ENCODE measurements at regions not wholly inside any gene's neighbourhood (a gene's known extent, or its start where the extent isn't known, plus 50 kb on each side); places are given as distances from the start of the nearest gene placed in this dataset.

DNA sequence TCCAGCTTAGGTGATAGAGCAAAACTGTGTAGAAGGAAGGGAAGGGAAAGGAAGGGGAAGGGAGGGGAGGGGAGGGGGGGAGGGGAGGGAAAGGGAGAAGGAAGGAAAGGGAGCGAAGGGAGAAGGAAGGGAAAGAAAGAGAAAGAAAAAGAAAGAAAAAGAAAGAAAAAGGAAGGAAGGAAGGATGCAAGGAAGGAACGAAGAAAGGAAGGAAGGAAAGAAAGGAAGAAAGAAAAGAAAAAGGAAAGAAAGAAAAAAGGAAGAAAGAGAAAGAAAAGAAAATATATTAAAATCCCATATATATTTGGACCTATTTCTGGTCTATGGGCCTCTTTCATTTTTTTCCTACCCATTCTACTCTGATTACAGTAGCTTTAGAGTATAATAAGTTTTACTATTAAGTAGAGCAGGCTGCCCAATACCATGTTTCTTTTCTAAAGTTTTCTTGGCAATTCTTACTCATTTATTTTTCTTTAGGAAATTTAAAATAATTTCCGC lies 229.1 kb downstream of the AUH start:
- DNase-seq (ENCODE audit: low read depth): no peak

- no peak for DNase-seq (ENCODE audit: low read depth)
Observed at GRCh38 chr9:91134608-91135007, 227.1 kb downstream of the AUH start.

DNA sequence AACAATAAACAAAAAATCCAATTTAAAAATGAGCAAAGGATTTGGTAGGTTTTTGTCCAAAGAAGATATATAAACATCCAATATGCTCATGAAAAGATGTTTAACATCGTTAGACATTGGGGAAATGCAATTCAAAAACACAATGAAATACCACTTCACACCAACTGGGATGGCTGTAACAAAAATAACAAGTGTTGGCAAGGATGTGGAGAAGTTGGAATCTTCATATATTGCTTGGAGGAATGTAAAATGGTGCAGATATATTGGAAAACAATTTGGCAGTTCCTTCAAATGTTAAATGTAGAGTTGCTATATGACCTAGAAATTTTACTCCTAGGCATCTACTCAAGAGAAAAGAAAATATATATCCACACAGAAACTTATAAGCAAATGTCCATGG lies 224.3 kb downstream of the AUH start:
- no peak for DNase-seq (ENCODE audit: low read depth)

- no peak for DNase-seq (ENCODE audit: low read depth)
Observed at GRCh38 chr9:91138760-91139159, 223.0 kb downstream of the AUH start.

GRCh38 chr9:91141407-91141965 lies 220.2 kb downstream of the AUH start:
- DNase-seq (ENCODE audit: low read depth): no peak

- DNase-seq (ENCODE audit: low read depth): no peak
Observed at GRCh38 chr9:91143162-91143561, 218.6 kb downstream of the AUH start.

GRCh38 chr9:91143642-91144041 lies 218.1 kb downstream of the AUH start:
- DNase-seq (ENCODE audit: low read depth): no peak

GRCh38 chr9:91144769-91145168 lies 216.9 kb downstream of the AUH start:
- DNase-seq (ENCODE audit: low read depth): no peak

DNA sequence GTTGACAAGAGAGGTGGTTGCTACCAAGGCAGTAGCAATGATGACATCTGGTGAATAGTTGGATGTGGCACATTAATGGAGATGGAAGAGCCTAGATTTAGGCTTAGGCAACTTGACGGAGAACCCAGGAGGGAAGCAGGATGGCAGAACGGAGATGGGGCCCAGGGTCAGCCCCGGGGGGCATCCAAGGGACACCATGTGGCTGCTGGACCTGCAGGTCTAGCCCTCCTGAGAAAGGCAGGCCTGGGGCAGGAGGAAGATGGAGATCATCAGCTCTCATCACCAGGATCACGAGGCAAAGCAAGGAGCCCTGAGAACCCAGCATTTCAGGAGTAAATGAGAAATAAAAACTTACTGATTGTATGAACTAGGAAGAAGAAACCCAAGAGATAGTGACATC lies 216.2 kb downstream of the AUH start:
- no peak for DNase-seq (ENCODE audit: low read depth)

GRCh38 chr9:91146391-91147019 lies 215.2 kb downstream of the AUH start:
- no peak for DNase-seq (ENCODE audit: low read depth)

DNA sequence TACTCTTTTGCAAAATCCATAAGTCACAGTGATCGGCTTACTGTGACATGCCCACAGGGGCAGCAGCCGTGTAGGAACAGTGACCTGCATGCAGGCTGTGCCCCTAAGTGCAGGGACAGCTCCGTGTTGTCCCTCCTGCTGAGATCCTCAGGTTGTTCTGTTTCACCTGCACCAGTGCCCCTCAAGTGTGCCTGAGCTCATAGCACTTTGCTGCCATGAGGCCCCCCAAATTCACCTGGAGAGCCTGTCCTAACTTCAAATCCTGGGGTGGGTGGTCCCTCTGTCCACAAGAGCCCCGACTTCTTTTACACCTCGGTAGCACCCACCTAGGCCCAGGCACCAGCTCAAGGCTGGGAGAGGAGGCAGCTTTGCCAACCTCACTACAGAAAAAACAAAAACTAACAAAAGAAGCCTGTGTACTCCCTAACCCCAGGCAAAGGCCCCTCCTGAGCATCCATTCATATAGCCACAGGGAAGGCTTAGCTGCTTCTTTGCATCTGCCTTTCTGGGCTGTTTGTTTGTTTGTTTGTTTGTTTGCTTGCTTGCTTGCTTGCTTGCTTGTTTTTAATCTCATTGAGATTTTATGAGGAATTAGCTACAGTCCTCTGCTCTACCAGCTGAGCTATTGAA lies 214.5 kb downstream of the AUH start:
- DNase-seq (ENCODE audit: low read depth): no peak

DNA sequence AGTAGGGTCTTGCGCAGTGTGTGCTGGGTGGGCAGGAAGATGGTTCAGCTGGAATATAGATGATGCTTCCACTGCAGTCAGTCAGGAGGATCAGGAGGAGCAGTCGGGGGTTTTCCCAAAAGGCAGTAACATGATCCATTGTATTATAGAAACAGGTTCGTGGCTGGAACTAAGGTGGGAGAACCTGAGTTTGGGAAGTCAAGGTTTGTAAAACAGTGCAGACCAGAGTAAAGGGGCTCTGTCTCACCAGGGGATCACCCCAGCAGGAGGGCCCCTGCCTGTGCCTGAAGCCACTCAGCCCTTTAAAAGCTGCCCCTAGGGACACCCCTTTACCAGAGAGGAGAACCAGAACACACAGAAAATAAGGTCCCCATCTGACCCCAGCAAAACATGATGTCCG lies 213.4 kb downstream of the AUH start:
- no peak for DNase-seq (ENCODE audit: low read depth)

DNA sequence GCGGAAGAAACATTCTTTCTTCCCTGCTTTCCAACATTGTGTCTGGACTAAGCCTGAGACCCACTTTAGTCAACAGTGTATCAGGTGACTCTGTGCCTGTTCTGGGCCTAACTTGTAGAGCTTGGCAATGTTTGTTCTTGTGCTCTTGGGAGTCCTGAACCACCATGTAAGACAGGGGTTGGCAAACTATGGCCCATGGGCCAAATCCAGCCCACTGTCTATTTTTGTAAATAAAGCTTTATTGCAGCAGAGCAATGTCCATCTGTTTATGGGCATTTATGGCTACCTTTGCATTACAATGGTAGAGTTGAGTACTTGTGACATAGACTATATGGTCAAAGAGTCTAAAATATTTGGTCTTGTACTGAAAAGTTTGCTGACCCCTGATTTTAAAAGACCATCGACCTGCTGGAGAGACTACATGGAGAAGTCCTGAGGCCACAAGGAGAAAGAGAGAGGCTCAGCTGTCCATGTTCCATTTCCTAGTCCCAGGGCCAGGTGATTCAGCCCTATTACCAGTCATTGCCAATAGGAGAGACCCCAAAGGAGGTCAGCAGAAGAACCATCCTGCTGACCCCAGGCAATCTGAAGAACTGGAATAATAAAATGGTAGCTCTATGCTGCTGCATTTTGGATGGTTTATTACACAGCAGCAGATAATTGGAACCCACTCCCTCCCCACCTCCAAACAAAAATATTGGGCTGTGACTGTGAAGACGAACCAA lies 211.3 kb downstream of the AUH start:
- no peak for DNase-seq (ENCODE audit: low read depth)

- DNase-seq (ENCODE audit: low read depth): no peak
Observed at GRCh38 chr9:91150998-91151717, 210.6 kb downstream of the AUH start.

DNA sequence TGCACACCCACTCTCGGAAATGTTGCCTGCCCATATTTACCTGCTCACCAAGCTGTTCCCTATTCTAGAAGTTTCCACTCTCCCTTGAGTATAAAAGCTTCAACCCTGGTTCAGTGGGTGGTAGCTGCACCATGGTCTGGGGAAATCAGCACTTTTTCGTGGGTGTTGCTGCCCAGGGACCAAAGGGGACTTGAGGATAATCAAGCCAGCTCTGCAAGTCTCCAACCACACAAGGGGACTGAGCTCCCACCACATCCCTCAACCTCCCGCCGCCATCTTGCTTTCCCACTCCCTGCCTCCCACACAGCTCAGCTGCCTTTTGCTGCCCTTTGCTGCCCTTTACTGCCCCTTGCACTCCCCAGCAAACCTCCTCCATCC lies 210.0 kb downstream of the AUH start:
- DNase-seq (ENCODE audit: low read depth): no peak

DNA sequence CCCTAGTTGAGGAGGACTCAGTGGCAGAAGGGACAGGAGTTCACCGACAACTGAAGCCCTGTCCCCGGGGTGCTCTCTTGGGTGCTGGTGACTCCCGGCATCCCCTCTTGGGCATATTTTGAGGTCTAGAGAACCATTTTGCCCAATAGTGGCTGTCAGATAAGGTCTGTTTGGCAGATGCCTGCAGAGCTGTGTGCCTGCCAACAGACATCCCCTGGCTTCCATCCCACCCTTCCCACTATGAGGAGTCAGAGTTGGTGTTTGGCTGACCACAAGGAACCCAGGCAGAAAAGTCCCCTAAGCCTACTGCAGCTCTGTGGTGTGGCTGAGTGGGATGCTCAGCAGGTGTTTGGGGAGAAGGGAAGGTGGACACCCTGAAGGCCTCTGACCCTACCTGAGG lies 207.0 kb downstream of the AUH start:
- DNase-seq (ENCODE audit: low read depth): no peak

- DNase-seq (ENCODE audit: low read depth): no peak
Observed at GRCh38 chr9:91155181-91155580, 206.5 kb downstream of the AUH start.

- DNase-seq (ENCODE audit: low read depth): no peak
Observed at GRCh38 chr9:91155746-91156376, 205.9 kb downstream of the AUH start.

DNA sequence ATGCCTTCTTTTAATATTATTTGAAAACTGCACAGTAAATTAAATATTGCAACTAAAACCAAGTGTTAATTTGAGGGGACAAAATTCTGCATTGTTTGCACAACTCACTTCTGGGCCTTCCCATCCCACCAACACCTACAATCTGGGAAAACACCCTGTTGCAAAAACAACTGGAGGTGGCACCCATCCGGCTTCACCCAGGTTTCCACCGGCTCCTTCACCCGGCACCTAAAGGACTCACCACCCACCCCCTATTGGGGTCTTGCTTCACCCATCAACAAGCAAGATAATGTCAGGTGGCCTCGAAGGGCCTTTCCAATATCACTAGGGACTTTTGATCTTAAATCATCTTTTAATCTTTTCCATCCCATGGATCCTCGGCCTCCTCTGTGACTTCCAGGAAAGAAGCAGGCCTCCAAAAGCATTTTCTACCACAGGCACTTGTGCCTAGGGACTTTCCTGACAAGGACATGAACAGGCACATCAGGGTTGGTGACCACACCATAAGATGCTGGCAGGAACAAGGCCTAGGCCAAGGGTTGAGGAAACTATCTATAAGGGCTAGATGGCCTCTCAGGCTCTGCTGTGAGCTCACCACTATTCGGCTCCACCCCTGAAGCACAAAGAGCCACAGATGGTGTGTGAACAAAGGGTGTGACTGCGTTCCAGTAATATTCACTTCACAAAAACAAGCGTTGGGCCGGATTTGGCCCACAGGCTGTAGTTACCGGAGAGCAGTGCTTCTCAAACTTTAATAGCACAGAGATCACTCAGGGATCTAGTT lies 205.1 kb downstream of the AUH start:
- DNase-seq (ENCODE audit: low read depth): no peak

DNA sequence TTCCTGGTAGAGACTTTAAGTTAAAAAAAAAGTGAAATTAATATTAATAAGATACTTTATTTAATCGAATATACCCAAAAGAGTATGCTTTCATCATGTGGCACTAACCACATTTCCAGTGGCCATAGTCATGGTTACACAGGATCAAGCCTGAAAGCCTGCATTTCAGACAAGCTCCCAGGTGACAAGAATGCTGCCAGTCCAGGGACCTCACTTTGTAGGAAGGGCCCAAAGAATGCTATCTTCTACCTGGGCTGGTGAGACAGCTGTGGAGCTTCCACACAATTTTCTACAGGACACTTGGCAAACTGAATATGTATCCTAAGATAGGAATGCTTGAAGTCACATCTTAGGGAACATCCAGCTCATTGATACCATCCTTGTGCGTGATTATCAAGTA lies 203.8 kb downstream of the AUH start:
- DNase-seq (ENCODE audit: low read depth): no peak

GRCh38 chr9:91158286-91158685 lies 203.4 kb downstream of the AUH start:
- no peak for DNase-seq (ENCODE audit: low read depth)
